Skeletal muscle tissue (tissue), 3 donors: ENCODE measurements at regions not wholly inside any gene's neighbourhood (a gene's known extent, or its start where the extent isn't known, plus 50 kb on each side); places are given as distances from the start of the nearest gene placed in this dataset.

Experiments used
- H3K27ac ChIP-seq: one replicate; pipeline ENCODE4 v1.7.0; 2013; ENCODE audit warnings: mild to moderate bottlenecking, low read depth, low read length, inconsistent platforms
- H3K27me3 ChIP-seq, 3 donors: one replicate each; pipeline ENCODE4 v1.7.0; 2013; ENCODE audit warnings: low read length in 3 of 3; ENCODE audit not compliant: control insufficient read depth in 3 of 3, insufficient read depth in 3 of 3
- H3K36me3 ChIP-seq, 3 donors: one replicate each; pipeline ENCODE4 v1.7.0; 2013; ENCODE audit warnings: low read length in 3 of 3; ENCODE audit not compliant: control insufficient read depth in 3 of 3, insufficient read depth in 3 of 3
- H3K4me1 ChIP-seq, 3 donors: one replicate each; pipeline ENCODE4 v1.7.0; 2013; ENCODE audit warnings: low read length in 3 of 3, mild to moderate bottlenecking in 3 of 3; ENCODE audit not compliant: control insufficient read depth in 3 of 3, insufficient read depth in 3 of 3
- H3K4me3 ChIP-seq, 3 donors: one replicate each; pipeline ENCODE4 v1.7.0; 2013; ENCODE audit warnings: low read length in 3 of 3
- H3K9ac ChIP-seq, 3 donors: one replicate each; pipeline ENCODE4 v1.7.0; 2013; ENCODE audit warnings: low read length in 3 of 3, mild to moderate bottlenecking in 3 of 3, moderate library complexity in 2 of 3, low read depth in 1 of 3
- H3K9me3 ChIP-seq, 3 donors: one replicate each; pipeline ENCODE4 v1.7.0; 2013; ENCODE audit warnings: low read length in 3 of 3; ENCODE audit not compliant: control insufficient read depth in 3 of 3
- donor health status: Osteomylitis.

GRCh38 chr4:160371446-160371845, 1268.6 kb downstream of the RAPGEF2 start:
- H3K27me3 ChIP-seq = no peaks in the 10 kb centered on the region
- H3K9me3 ChIP-seq = no peaks in the 10 kb centered on the region
- no peak overlapping the region for H3K9ac ChIP-seq
- H3K27ac ChIP-seq = no peak overlapping the region
- H3K4me1 ChIP-seq = no peaks in the 10 kb centered on the region
- no peak overlapping the region for H3K4me3 ChIP-seq
- H3K36me3 ChIP-seq = no peaks in the 10 kb centered on the region

GRCh38 chr4:160372390-160372789, 1269.5 kb downstream of the RAPGEF2 start:
- Histone ChIP-seq H3K4me3 (no peak overlapping the region), H3K36me3 (no peaks in the 10 kb centered on the region), H3K9ac (no peak overlapping the region), H3K4me1 (no peaks in the 10 kb centered on the region), H3K27me3 (no peaks in the 10 kb centered on the region), H3K9me3 (no peaks in the 10 kb centered on the region), H3K27ac (no peak overlapping the region)

- no peak overlapping the region for H3K9ac ChIP-seq
- no peak overlapping the region for H3K27ac ChIP-seq
- no peaks in the 10 kb centered on the region for H3K9me3 ChIP-seq
- H3K4me1 ChIP-seq = no peaks in the 10 kb centered on the region
- H3K36me3 ChIP-seq = no peaks in the 10 kb centered on the region
- H3K4me3 ChIP-seq = no peak overlapping the region
- no peaks in the 10 kb centered on the region for H3K27me3 ChIP-seq
These were observed 1271.0 kb downstream of the RAPGEF2 start for GRCh38 chr4:160373911-160374310.

- Histone ChIP-seq H3K9me3 (no peaks in the 10 kb centered on the region), H3K4me3 (no peak overlapping the region), H3K27ac (no peak overlapping the region), H3K4me1 (no peaks in the 10 kb centered on the region), H3K9ac (no peak overlapping the region), H3K36me3 (no peaks in the 10 kb centered on the region), H3K27me3 (no peaks in the 10 kb centered on the region)
These were observed 1273.0 kb downstream of the RAPGEF2 start for GRCh38 chr4:160375772-160376452.

GRCh38 chr4:160386846-160387245, 1284.0 kb downstream of the RAPGEF2 start:
- no peaks in the 10 kb centered on the region for H3K4me1 ChIP-seq
- H3K9ac ChIP-seq = no peak overlapping the region
- H3K4me3 ChIP-seq = no peak overlapping the region
- no peaks in the 10 kb centered on the region for H3K27me3 ChIP-seq
- no peak overlapping the region for H3K27ac ChIP-seq
- peaks cover 0 to 9% (median 7%) of the 10 kb centered on the region in 3 donors for H3K9me3 ChIP-seq
- no peaks in the 10 kb centered on the region for H3K36me3 ChIP-seq

GRCh38 chr4:160399826-160400225, 1296.9 kb downstream of the RAPGEF2 start:
- Histone ChIP-seq H3K9me3 (no peaks in the 10 kb centered on the region), H3K4me1 (no peaks in the 10 kb centered on the region), H3K36me3 (no peaks in the 10 kb centered on the region), H3K27ac (no peak overlapping the region), H3K9ac (no peak overlapping the region), H3K4me3 (no peak overlapping the region), H3K27me3 (no peaks in the 10 kb centered on the region)

GRCh38 chr4:160403081-160403480, 1300.2 kb downstream of the RAPGEF2 start:
- Histone ChIP-seq H3K27ac (no peak overlapping the region), H3K9me3 (no peaks in the 10 kb centered on the region), H3K4me3 (no peak overlapping the region), H3K27me3 (no peaks in the 10 kb centered on the region), H3K4me1 (no peaks in the 10 kb centered on the region), H3K36me3 (no peaks in the 10 kb centered on the region), H3K9ac (no peak overlapping the region)

- no peak overlapping the region for H3K27ac ChIP-seq
- no peak overlapping the region for H3K9ac ChIP-seq
- no peaks in the 10 kb centered on the region for H3K9me3 ChIP-seq
- no peaks in the 10 kb centered on the region for H3K4me1 ChIP-seq
- H3K4me3 ChIP-seq = no peak overlapping the region
- no peaks in the 10 kb centered on the region for H3K36me3 ChIP-seq
- H3K27me3 ChIP-seq = no peaks in the 10 kb centered on the region
These were observed 1303.5 kb downstream of the RAPGEF2 start for GRCh38 chr4:160406263-160406825.

- no peak overlapping the region for H3K4me3 ChIP-seq
- no peaks in the 10 kb centered on the region for H3K27me3 ChIP-seq
- H3K9me3 ChIP-seq = no peaks in the 10 kb centered on the region
- H3K9ac ChIP-seq = no peak overlapping the region
- H3K27ac ChIP-seq = no peak overlapping the region
- no peaks in the 10 kb centered on the region for H3K4me1 ChIP-seq
- H3K36me3 ChIP-seq = no peaks in the 10 kb centered on the region
These were observed 1311.6 kb downstream of the RAPGEF2 start for GRCh38 chr4:160414496-160414895.

GRCh38 chr4:160423879-160424451, 1321.1 kb downstream of the RAPGEF2 start:
- Histone ChIP-seq H3K27me3 (no peaks in the 10 kb centered on the region), H3K36me3 (no peaks in the 10 kb centered on the region), H3K9me3 (no peaks in the 10 kb centered on the region), H3K27ac (no peak overlapping the region), H3K9ac (no peak overlapping the region), H3K4me3 (peak overlapping the region in 1 of 3 donors; percentile 31), H3K4me1 (no peaks in the 10 kb centered on the region)
